Loucy (cell line): ENCODE measurements at regions not wholly inside any gene's neighbourhood (a gene's known extent, or its start where the extent isn't known, plus 50 kb on each side); places are given as distances from the start of the nearest gene placed in this dataset.

Experiments used
- H2AFZ ChIP-seq: fragments of 200-600 bp; sonication (generic); 2 replicates; pipeline ENCODE4 v1.6.0; 2016; ENCODE audit warnings: antibody characterized with exemption, mild to moderate bottlenecking, low read length, moderate library complexity
- H3F3A ChIP-seq: fragments of 200-600 bp; 2 replicates; pipeline ENCODE4 v1.6.0; 2016; ENCODE audit warnings: antibody characterized with exemption, low read depth, mild to moderate bottlenecking
- H3K27me3 ChIP-seq: fragments of 200-600 bp; sonication (generic); 2 replicates; pipeline ENCODE4 v1.6.1; 2014; ENCODE audit warnings: low read length, mild to moderate bottlenecking; ENCODE audit not compliant: insufficient read depth, poor library complexity, severe bottlenecking
- H3K36me3 ChIP-seq: fragments of 200-600 bp; sonication (generic); 2 replicates; pipeline ENCODE4 v1.6.1; 2016; ENCODE audit warnings: low read length; ENCODE audit not compliant: insufficient read depth
- H3K4me1 ChIP-seq: fragments of 200-600 bp; sonication (generic); 2 replicates; pipeline ENCODE4 v1.5.1; 2014; ENCODE audit warnings: low read length, mild to moderate bottlenecking; ENCODE audit not compliant: insufficient read depth, poor library complexity, severe bottlenecking
- H3K4me2 ChIP-seq: fragments of 200-600 bp; sonication (generic); 2 replicates; pipeline ENCODE4 v1.6.0; 2014; ENCODE audit warnings: antibody characterized with exemption, low read length, low read depth, mild to moderate bottlenecking; ENCODE audit not compliant: poor library complexity, severe bottlenecking
- H3K4me3 ChIP-seq: fragments of 200-600 bp; sonication (generic); 2 replicates; pipeline ENCODE4 v1.5.1; 2014; ENCODE audit warnings: low read length, mild to moderate bottlenecking, mixed read lengths; ENCODE audit not compliant: poor library complexity, severe bottlenecking
- H3K79me2 ChIP-seq: fragments of 200-600 bp; sonication (generic); 2 replicates; pipeline ENCODE4 v1.6.1; 2014; ENCODE audit warnings: low read length; ENCODE audit not compliant: insufficient read depth
- H3K9ac ChIP-seq: fragments of 200-600 bp; sonication (generic); 2 replicates; pipeline ENCODE4 v1.6.0; 2014; ENCODE audit warnings: mild to moderate bottlenecking, low read depth, low read length, moderate library complexity; ENCODE audit not compliant: poor library complexity, severe bottlenecking
- H3K9me2 ChIP-seq: fragments of 200-600 bp; sonication (generic); replicated peaks from 2 replicates; pipeline ENCODE4 v1.6.1; 2016; ENCODE audit warnings: low read depth, low read length, mixed read lengths
- H3K9me3 ChIP-seq: fragments of 200-600 bp; sonication (generic); 2 replicates; pipeline ENCODE4 v1.6.1; 2014; ENCODE audit warnings: mild to moderate bottlenecking, antibody characterized with exemption, low read length, low read depth; ENCODE audit not compliant: insufficient read depth
- H4K20me1 ChIP-seq: fragments of 200-600 bp; sonication (generic); 2 replicates; pipeline ENCODE4 v1.6.0; 2014; ENCODE audit warnings: antibody characterized with exemption, low read length, mild to moderate bottlenecking; ENCODE audit not compliant: insufficient read depth, poor library complexity, severe bottlenecking
- EZH2phosphoT487 ChIP-seq: fragments of 200-600 bp; IDR thresholded peaks from 2 replicates; pipeline ENCODE4 v1.6.1; 2018; ENCODE audit warnings: antibody characterized with exemption, mild to moderate bottlenecking, moderate library complexity, borderline replicate concordance
- TF ChIP-seq, protein P1 (sequence below): fragments of 200-600 bp; sonication (generic); conservative IDR thresholded peaks from 2 replicates; pipeline ENCODE4 v1.5.1; 2014; ENCODE audit warnings: mild to moderate bottlenecking, antibody characterized with exemption, low read length

DNA sequence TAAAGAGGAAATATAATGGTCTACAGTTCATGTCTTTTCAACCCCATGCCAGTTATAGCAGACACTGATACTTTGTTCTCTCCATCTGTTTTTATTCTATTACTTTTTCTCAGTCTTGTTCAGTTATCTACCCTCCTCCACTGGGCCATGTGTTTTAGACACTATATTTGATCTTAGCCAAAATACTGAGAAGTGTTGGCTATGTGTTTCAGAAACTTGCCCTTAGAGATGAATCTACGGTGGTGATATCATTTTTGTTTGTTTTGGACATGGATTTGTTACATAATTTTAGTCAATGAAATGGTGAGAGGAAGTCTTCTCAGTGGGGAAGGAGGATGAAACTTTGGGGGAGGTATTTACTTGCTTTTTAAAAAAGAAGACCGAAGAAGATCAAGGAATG, 211.5 kb upstream of the DDX53 start:
- no peaks in the 10 kb centered on the region for H3K79me2 ChIP-seq
- H3K4me3 ChIP-seq, result no peak overlapping the region
- TF ChIP-seq EZH2phosphoT487, result no peak
- TF ChIP-seq, protein P1, sequence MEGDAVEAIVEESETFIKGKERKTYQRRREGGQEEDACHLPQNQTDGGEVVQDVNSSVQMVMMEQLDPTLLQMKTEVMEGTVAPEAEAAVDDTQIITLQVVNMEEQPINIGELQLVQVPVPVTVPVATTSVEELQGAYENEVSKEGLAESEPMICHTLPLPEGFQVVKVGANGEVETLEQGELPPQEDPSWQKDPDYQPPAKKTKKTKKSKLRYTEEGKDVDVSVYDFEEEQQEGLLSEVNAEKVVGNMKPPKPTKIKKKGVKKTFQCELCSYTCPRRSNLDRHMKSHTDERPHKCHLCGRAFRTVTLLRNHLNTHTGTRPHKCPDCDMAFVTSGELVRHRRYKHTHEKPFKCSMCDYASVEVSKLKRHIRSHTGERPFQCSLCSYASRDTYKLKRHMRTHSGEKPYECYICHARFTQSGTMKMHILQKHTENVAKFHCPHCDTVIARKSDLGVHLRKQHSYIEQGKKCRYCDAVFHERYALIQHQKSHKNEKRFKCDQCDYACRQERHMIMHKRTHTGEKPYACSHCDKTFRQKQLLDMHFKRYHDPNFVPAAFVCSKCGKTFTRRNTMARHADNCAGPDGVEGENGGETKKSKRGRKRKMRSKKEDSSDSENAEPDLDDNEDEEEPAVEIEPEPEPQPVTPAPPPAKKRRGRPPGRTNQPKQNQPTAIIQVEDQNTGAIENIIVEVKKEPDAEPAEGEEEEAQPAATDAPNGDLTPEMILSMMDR, result no peak

DNA sequence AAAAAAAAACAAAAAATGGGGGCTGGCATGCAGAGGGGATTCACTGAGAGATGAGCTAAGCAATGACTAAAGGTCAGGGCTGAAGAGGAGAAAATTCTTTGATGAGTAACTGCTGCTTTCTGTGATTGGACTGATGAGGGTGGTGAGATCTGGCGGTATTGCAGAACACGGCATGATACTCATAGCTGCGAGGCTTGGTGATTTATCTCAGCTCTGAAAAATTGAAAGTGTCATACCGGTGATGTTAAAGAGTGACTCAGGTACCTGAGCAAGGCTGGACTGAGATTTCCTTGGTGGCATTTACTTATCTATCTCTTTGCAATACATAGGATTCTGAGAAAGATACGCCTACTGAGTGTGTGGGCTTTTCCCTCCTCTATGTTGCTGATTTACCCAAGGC, 204.1 kb upstream of the DDX53 start:
- Histone ChIP-seq H3K27me3 (no peaks in the 10 kb centered on the region), H2AFZ (no peak overlapping the region), H3K4me1 (no peaks in the 10 kb centered on the region), H3K36me3 (no peaks in the 10 kb centered on the region), H3F3A (no peaks in the 10 kb centered on the region), H3K9me3 (no peaks in the 10 kb centered on the region), H3K9ac (no peak overlapping the region), H3K4me3 (no peak overlapping the region), H3K4me2 (no peak overlapping the region), H3K9me2 (no peaks in the 10 kb centered on the region), H4K20me1 (no peaks in the 10 kb centered on the region), H3K79me2 (no peaks in the 10 kb centered on the region)
- TF ChIP-seq EZH2phosphoT487, result no peak
- TF ChIP-seq, protein P1, result no peak

More for the DNA sequence above, 211.5 kb upstream of the DDX53 start:
- Histone ChIP-seq H3F3A (no peaks in the 10 kb centered on the region), H3K9ac (no peak overlapping the region), H4K20me1 (no peaks in the 10 kb centered on the region), H3K9me2 (no peaks in the 10 kb centered on the region), H3K4me2 (no peak overlapping the region), H3K9me3 (no peaks in the 10 kb centered on the region), H3K27me3 (no peaks in the 10 kb centered on the region), H2AFZ (no peak overlapping the region), H3K4me1 (no peaks in the 10 kb centered on the region), H3K36me3 (no peaks in the 10 kb centered on the region)

DNA sequence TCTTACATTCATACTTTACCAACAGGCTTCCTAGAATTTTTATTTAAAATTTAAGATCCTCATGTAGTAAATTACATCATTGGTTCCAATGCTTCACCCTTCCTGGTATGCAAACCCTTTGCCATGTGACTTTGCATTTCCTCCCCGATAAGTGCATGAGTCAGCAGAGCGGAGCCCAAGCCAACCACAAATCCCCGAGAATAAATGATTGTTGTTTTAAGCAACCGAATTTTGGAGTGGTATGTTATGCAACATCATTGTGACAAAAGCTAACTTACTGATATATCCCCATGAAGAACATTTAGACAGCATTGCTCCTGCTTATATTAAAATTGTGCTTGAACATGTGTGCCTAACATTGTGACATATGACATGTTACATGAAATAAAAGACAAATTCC, 199.4 kb upstream of the DDX53 start:
- Histone ChIP-seq H3K79me2 (no peaks in the 10 kb centered on the region), H3K9me2 (no peaks in the 10 kb centered on the region), H4K20me1 (no peaks in the 10 kb centered on the region), H3K9ac (no peak overlapping the region), H3K4me1 (no peaks in the 10 kb centered on the region), H2AFZ (no peak overlapping the region), H3K36me3 (no peaks in the 10 kb centered on the region), H3K9me3 (no peaks in the 10 kb centered on the region), H3K27me3 (no peaks in the 10 kb centered on the region), H3K4me3 (no peak overlapping the region), H3K4me2 (no peak overlapping the region), H3F3A (no peaks in the 10 kb centered on the region)
- TF ChIP-seq, protein P1, result no peak
- no peak for TF ChIP-seq EZH2phosphoT487
